Right lobe of liver (tissue), 6 donors: ENCODE measurements at regions not wholly inside any gene's neighbourhood (a gene's known extent, or its start where the extent isn't known, plus 50 kb on each side); places are given as distances from the start of the nearest gene placed in this dataset.
A peak's percentile ranks its signal among the peaks of the same experiment; 100 is the strongest.

ENCODE experiments used
- ATAC-seq, 4 donors: fragments of 200-7000 bp; cut with Tn5 transposase; one replicate each; pipeline ENCODE4 v1.9.1; 2020; ENCODE audit warnings: mild to moderate bottlenecking in 4 of 4, moderate library complexity in 4 of 4
- DNase-seq, 3 donors: peaks; one replicate each; pipeline ENCODE4 v3.0.0-alpha.2; 2020
- H3K27ac ChIP-seq, 3 donors: fragments of 200-600 bp; one replicate each; pipeline ENCODE4 v1.8.0; 2022
- H3K27me3 ChIP-seq, 2 donors: fragments of 200-600 bp; one replicate each; pipeline ENCODE4 v1.8.0; 2022
- H3K36me3 ChIP-seq, 4 donors: fragments of 200-600 bp; sonication (generic) in 1 of 4; one replicate each; pipeline versions ENCODE4 v1.5.1 to v1.8.0; 2017 to 2022; ENCODE audit warnings: control low read depth in 1 of 4
- H3K4me1 ChIP-seq, 4 donors: fragments of 200-600 bp; sonication (generic) in 1 of 4; one replicate each; pipeline versions ENCODE4 v1.5.1 to v1.8.0; 2017 to 2022; ENCODE audit warnings: control low read depth in 1 of 4
- H3K4me3 ChIP-seq, 3 donors: fragments of 200-600 bp; one replicate each; pipeline ENCODE4 v1.8.0; 2022
- H3K9me3 ChIP-seq, 4 donors: fragments of 200-600 bp; sonication (generic) in 1 of 4; one replicate each; pipeline versions ENCODE4 v1.5.1 to v1.8.0; 2017 to 2022; ENCODE audit warnings: control low read depth in 1 of 4
- POLR2A ChIP-seq: fragments of 450-650 bp; IDR thresholded peaks from one replicate; pipeline ENCODE4 v1.6.1; 2017; ENCODE audit warnings: antibody characterized with exemption, mild to moderate bottlenecking
- WGBS: methylation state at CpG from one replicate; pipeline ENCODE4 v1.1.6; 2018; ENCODE audit warnings: low coverage, low lambda C conversion rate; ENCODE audit not compliant: insufficient coverage; ENCODE audit errors: missing lambda C conversion rate; 5-methylcytosine and 5-hydroxymethylcytosine counted together
- intact Hi-C, 2 donors: fragments of 100-400 bp; cut with DNase I; formaldehyde crosslinking; loops; one replicate each; pipeline versions ENCODE4 v1.11.2 to v1.14.1; 2022
- TF ChIP-seq, protein P1 (sequence below), 4 donors: fragments of 200-600 bp in 3 of 4; fragments of 450-650 bp in 1 of 4; IDR thresholded peaks; one replicate each; pipeline versions ENCODE4 v1.5.1 to v1.8.0; 2016 to 2022; ENCODE audit warnings: antibody characterized with exemption in 4 of 4, mild to moderate bottlenecking in 2 of 4
- donor health status: DM: no; HTN: yes; CAD: no.
- donor health status: DM: no; HTN: no; CAD: no.
- donor health status: DM: no; HTN: no; CAD: no.
- donor health status: DM: no; HTN: yes; CAD: no.
- donor health status: DM: no; HTN: yes; CAD: no.

DNA sequence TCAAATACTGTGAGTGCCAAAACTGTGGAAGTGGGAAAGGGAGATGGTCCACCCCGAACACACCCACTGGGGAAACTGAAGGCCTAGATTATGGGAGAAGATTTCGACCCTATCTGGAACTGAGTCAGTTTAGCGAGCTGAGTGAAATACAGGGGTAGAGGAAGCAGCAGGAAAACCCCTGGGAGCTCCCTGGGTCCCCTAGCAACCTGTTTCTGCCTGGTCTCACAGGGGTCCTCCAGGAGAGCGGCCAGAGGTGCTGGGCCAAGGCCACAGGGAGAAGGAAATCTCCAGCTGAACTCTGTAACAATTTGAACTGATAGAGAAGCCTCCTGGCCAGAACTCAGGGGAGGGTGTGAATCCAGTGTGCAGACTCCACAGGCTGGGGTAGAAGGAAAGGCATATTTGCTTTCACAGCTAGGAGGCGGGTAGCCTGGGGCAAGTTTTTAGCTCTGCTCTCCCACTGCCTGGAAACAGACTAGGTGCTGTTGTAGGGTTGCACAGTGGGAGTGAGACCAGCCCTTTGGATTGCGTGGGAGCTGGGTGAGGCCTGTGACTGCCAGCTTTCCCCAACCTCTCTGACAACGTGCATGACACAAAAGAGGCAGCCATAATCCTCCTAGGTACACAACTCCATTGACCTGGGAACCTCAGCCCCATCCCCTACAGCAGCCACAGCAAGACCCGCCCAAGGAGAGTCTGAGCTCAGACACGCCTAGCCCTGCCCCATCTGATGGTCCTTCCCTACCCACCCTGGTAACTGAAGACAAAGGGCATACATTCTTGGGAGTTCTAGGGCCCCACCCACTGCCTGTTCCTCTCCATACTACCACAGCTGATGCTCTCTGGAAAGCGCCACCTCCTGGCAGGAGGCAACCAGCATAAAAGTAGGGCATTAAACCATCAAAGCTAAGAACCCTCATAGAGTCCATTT lies 78.8 kb upstream of the GPBP1 start:
- Histone ChIP-seq H3K27ac (no peak overlapping the region), H3K4me1 (no peaks in the 10 kb centered on the region), H3K27me3 (no peaks in the 10 kb centered on the region), H3K4me3 (no peak overlapping the region), H3K9me3 (no peaks in the 10 kb centered on the region), H3K36me3 (no peaks in the 10 kb centered on the region)
- DNase-seq (no peak), ATAC-seq (no peak)
- TF ChIP-seq, protein P1, sequence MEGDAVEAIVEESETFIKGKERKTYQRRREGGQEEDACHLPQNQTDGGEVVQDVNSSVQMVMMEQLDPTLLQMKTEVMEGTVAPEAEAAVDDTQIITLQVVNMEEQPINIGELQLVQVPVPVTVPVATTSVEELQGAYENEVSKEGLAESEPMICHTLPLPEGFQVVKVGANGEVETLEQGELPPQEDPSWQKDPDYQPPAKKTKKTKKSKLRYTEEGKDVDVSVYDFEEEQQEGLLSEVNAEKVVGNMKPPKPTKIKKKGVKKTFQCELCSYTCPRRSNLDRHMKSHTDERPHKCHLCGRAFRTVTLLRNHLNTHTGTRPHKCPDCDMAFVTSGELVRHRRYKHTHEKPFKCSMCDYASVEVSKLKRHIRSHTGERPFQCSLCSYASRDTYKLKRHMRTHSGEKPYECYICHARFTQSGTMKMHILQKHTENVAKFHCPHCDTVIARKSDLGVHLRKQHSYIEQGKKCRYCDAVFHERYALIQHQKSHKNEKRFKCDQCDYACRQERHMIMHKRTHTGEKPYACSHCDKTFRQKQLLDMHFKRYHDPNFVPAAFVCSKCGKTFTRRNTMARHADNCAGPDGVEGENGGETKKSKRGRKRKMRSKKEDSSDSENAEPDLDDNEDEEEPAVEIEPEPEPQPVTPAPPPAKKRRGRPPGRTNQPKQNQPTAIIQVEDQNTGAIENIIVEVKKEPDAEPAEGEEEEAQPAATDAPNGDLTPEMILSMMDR (IDR thresholded peaks at IDR 0.05): peak in 1 of 4 donors; percentile 8
- TF ChIP-seq POLR2A: no peak
- WGBS: 47% methylated on average over 3 of the region's 10 CpGs
- intact Hi-C loops: no loop called here

DNA sequence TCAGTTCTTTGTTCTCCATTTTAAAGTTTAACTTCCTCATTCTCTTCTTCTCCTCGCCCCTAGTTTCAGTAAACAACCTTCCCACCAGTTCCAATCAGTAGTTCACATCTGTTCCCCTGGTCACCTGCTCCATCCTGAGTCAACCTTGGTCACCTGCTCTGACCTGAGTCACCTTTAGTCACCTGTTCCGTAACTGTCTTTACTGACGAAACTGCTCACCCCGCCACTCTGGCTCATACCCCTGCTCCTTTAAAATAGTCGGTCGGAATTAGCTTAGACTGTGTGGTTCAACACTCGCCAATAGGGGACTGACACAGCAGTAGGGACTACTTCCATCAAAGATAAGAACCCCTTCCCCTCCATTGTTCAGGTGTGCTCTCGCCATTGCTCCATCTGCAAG lies 76.3 kb upstream of the GPBP1 start:
- Histone ChIP-seq H3K27me3 (no peaks in the 10 kb centered on the region), H3K36me3 (no peaks in the 10 kb centered on the region), H3K9me3 (no peaks in the 10 kb centered on the region), H3K27ac (no peak overlapping the region), H3K4me1 (peaks cover 0 to 6% (median 0%) of the 10 kb centered on the region in 4 donors), H3K4me3 (no peak overlapping the region)
- no peak for TF ChIP-seq POLR2A
- TF ChIP-seq, protein P1 (IDR thresholded peaks at IDR 0.05): no peak
- intact Hi-C loops: no loop called here
- 89% methylated on average over 8 of the region's 8 CpGs for WGBS
- DNase-seq (no peak), ATAC-seq (no peak)

DNA sequence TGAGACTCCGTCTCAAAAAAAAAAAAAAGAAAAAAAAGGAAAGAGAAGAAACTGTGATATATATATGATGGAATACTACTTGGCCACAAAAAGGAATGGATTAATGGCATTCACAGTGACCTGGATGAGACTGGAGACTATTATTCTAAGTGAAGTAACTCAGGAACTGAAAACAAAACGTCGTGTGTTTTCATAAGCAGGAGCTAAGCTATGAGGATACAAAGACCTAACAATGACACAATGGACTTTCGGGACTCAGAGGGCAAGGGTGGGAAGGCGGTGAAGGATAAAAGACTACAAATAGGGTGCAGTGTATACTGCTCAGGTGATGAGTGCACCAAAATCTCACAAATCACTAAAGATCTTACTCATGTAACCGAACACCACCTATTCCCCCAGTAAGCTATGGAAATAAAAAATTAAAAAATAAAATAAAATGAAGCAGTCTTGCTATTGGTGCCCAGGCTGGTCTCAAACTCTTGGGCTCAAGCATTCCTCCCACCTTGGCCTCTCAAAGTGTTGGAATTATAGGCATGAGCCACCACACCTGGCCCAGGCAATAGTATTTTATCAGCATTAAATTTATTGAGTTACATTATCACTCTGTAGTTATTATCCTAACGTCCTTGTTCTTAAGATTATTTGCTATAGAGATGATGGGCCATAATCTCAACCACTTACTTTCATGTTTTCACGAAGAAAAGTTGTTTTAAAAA lies 71.5 kb upstream of the GPBP1 start:
- peak; percentile 54 to 61 (median 60) for ATAC-seq
- H3K4me1 ChIP-seq: peaks cover 0 to 25% (median 5%) of the 10 kb centered on the region in 4 donors
- intact Hi-C loops: no loop called here
- TF ChIP-seq POLR2A: no peak
- TF ChIP-seq, protein P1 (IDR thresholded peaks at IDR 0.05): no peak
- peak overlapping the region in 1 of 3 donors; percentile 15 for H3K4me3 ChIP-seq
- H3K9me3 ChIP-seq: no peaks in the 10 kb centered on the region
- peak overlapping the region; percentile 48 to 64 (median 57) for H3K27ac ChIP-seq
- WGBS: 40% methylated on average over 8 of the region's 8 CpGs
- H3K27me3 ChIP-seq: no peaks in the 10 kb centered on the region
- H3K36me3 ChIP-seq: no peaks in the 10 kb centered on the region
- no peak for DNase-seq

DNA sequence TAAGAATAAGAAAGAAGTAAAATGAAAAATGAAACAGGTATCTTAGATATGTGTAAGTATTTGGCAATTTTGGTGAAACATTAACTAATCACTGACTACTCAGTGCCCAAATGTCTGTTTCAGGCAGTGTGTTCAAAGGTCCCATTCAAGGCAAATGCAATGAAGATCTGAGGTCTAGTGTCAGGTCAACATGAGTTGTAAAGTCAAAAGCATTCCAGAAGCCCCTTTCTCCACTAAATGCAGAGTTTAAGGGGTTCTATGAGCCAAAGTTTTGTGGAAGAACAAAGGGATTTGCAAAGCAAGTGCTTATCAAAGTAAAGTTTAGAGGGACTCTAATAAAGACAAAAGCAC lies 71.0 kb upstream of the GPBP1 start:
- H3K36me3 ChIP-seq: no peaks in the 10 kb centered on the region
- peak overlapping the region in 1 of 3 donors; percentile 15 for H3K4me3 ChIP-seq
- peak in 1 of 3 donors; percentile 51 for DNase-seq
- no peak for TF ChIP-seq POLR2A
- TF ChIP-seq, protein P1 (IDR thresholded peaks at IDR 0.05): no peak
- intact Hi-C loops: no loop called here
- H3K27me3 ChIP-seq: no peaks in the 10 kb centered on the region
- no peaks in the 10 kb centered on the region for H3K9me3 ChIP-seq
- peak overlapping the region; percentile 48 to 64 (median 57) for H3K27ac ChIP-seq
- peak; percentile 96 to 99 (median 98) for ATAC-seq
- H3K4me1 ChIP-seq: peaks cover 0 to 25% (median 5%) of the 10 kb centered on the region in 4 donors
